Heart left ventricle (tissue), 13 donors: ENCODE measurements at regions not wholly inside any gene's neighbourhood (a gene's known extent, or its start where the extent isn't known, plus 50 kb on each side); places are given as distances from the start of the nearest gene placed in this dataset.

ENCODE experiments used
- CTCF ChIP-seq, 12 donors: fragments of 200-600 bp; sonication (generic) in 4 of 12; IDR thresholded peaks; one replicate each; pipeline versions ENCODE4 v1.5.0 to v1.8.0; 2018 to 2022; ENCODE audit warnings: antibody characterized with exemption in 12 of 12, mild to moderate bottlenecking in 5 of 12
- POLR2A ChIP-seq, 2 donors: fragments of 450-650 bp; IDR thresholded peaks; one replicate each; pipeline ENCODE4 v1.6.1; 2017; ENCODE audit warnings: antibody characterized with exemption in 2 of 2, mild to moderate bottlenecking in 2 of 2, moderate library complexity in 2 of 2
- donor health status: ischemic (EF 13 %, LVEDD 7.1; RV severe dilation, severe dysfunction).
- donor health status: DM: no; HTN: yes; CAD: no.
- donor health status: DM: no; HTN: no; CAD: no.
- donor health status: ischemic (EF 25% LVEDD 6.9; RV normal size, moderate dysfunction).
- donor health status: ischemic (EF 25% LVEDD 5.7; RV mildly dilated, moderate dysfunction).
- donor health status: ischemic (EF 35%, LVEDD 5.7; RV mildly dilated, moderate dysfunction).
- donor health status: nonischemic (EF 11% LVEDD 7.7; RV severe dilation, severe dysfunction).
- donor health status: DM: yes; HTN: yes; CAD: no.
- donor health status: PGD.
- donor health status: ischemic (EF 29% LVEDD 5.4; RV normal size, mild dysfunction).
- donor health status: nonischemic (EF 23%, LVEDD 6.1; RV moderate dilation, normal function).

DNA sequence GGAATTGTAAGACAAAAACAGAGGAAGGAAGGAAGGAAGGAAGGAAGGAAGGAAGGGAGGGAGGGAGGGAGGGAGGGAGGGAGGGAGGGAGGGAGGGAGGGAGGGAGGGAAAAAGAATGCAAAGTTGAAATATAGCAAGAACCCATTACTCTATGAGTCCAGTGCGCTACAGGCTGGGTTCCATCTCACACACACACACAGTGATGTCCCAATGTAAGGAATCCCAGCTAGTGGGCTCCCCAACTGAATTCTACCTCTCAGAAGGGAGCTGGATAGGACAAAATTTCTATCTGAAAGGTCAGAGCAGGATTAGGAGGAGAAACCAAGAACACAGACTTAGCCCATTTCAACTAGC is 173.4 kb downstream of the DAD1 start:
- TF ChIP-seq CTCF (IDR thresholded peaks at IDR 0.05) = no peak
- TF ChIP-seq POLR2A (IDR thresholded peaks at IDR 0.05) = no peak
